ENCODE measurements at regions not wholly inside any gene's neighbourhood (a gene's known extent, or its start where the extent isn't known, plus 50 kb on each side); places are given as distances from the start of the nearest gene placed in this dataset.
"Not testable (repeated sequence)": the region's sequence is repeated elsewhere in the genome, so short reads cannot be mapped to it uniquely, and the experiment has no call there.

- H3K27ac Mint-ChIP-seq, result no peak overlapping the region
- ChIA-PET CTCF (no interaction called here), POLR2A (no interaction called here)
Observed at GRCh38 chr6:146914489-146915483, 289.4 kb upstream of the STXBP5 start.

GRCh38 chr6:146915671-146916127 is 288.5 kb upstream of the STXBP5 start:
- no peaks in the 10 kb centered on the region for H3K36me3 Mint-ChIP-seq (ENCODE audit: low read depth)
- CTCF ChIA-PET, result no interaction called here
- H3K27me3 Mint-ChIP-seq, result no peaks in the 10 kb centered on the region
- DNase-seq, result no peak
- POLR2A ChIA-PET, result no interaction called here
- no peak overlapping the region for H3K27ac Mint-ChIP-seq
- no peaks in the 10 kb centered on the region for H3K9me3 Mint-ChIP-seq
- H3K4me3 Mint-ChIP-seq, result no peak overlapping the region
- peaks cover 3% of the 10 kb centered on the region for H3K4me1 Mint-ChIP-seq

More at GRCh38 chr6:146914489-146915483, 289.4 kb upstream of the STXBP5 start:
- peaks cover 3% of the 10 kb centered on the region for H3K4me1 Mint-ChIP-seq
- H3K27me3 Mint-ChIP-seq, result no peaks in the 10 kb centered on the region
- no peak overlapping the region for H3K4me3 Mint-ChIP-seq
- no peaks in the 10 kb centered on the region for H3K36me3 Mint-ChIP-seq (ENCODE audit: low read depth)
- H3K9me3 Mint-ChIP-seq, result no peaks in the 10 kb centered on the region
- DNase-seq, result no peak

- Mint-ChIP-seq H3K4me1 (peaks cover 3% of the 10 kb centered on the region), H3K9me3 (no peaks in the 10 kb centered on the region), H3K27me3 (no peaks in the 10 kb centered on the region), H3K27ac (no peak overlapping the region), H3K36me3 (ENCODE audit: low read depth) (no peaks in the 10 kb centered on the region), H3K4me3 (no peak overlapping the region)
- DNase-seq, result no peak
- ChIA-PET POLR2A (interaction anchor here (0.6 kb wide), 1 partner anchor 102 kb away, joined by 3 read pairs; no protein-coding TSS in a partner anchor), CTCF (no interaction called here)
Observed at GRCh38 chr6:146916435-146917025, 287.7 kb upstream of the STXBP5 start.

GRCh38 chr6:146917182-146917581 is 287.0 kb upstream of the STXBP5 start:
- Mint-ChIP-seq H3K27me3 (no peaks in the 10 kb centered on the region), H3K4me1 (peaks cover 3% of the 10 kb centered on the region), H3K36me3 (ENCODE audit: low read depth) (no peaks in the 10 kb centered on the region), H3K9me3 (no peaks in the 10 kb centered on the region), H3K27ac (no peak overlapping the region), H3K4me3 (no peak overlapping the region)
- no peak for DNase-seq
- POLR2A ChIA-PET, result no interaction called here
- CTCF ChIA-PET, result interaction anchor here (0.7 kb wide), 1 partner anchor 196 kb away, joined by 3 read pairs; no protein-coding TSS in a partner anchor

- H3K9me3 Mint-ChIP-seq, result no peaks in the 10 kb centered on the region
- no peak overlapping the region for H3K27ac Mint-ChIP-seq
- ChIA-PET POLR2A (no interaction called here), CTCF (interaction anchor here (0.7 kb wide), 1 partner anchor 195 kb away, joined by 3 read pairs; no protein-coding TSS in a partner anchor)
- DNase-seq, result no peak
- no peaks in the 10 kb centered on the region for H3K27me3 Mint-ChIP-seq
- peaks cover 3% of the 10 kb centered on the region for H3K4me1 Mint-ChIP-seq
- H3K36me3 Mint-ChIP-seq (ENCODE audit: low read depth), result no peaks in the 10 kb centered on the region
- H3K4me3 Mint-ChIP-seq, result no peak overlapping the region
Observed at GRCh38 chr6:146917979-146918378, 286.2 kb upstream of the STXBP5 start.

GRCh38 chr6:146919017-146919416 is 285.2 kb upstream of the STXBP5 start:
- no peaks in the 10 kb centered on the region for H3K36me3 Mint-ChIP-seq (ENCODE audit: low read depth)
- POLR2A ChIA-PET, result no interaction called here

GRCh38 chr6:146923205-146923833 is 280.9 kb upstream of the STXBP5 start:
- Mint-ChIP-seq H3K9me3 (no peaks in the 10 kb centered on the region), H3K4me1 (no peaks in the 10 kb centered on the region), H3K36me3 (ENCODE audit: low read depth) (no peaks in the 10 kb centered on the region), H3K4me3 (no peak overlapping the region), H3K27ac (no peak overlapping the region), H3K27me3 (no peaks in the 10 kb centered on the region)
- ChIA-PET POLR2A (no interaction called here), CTCF (interaction anchor here (1.0 kb wide), 1 partner anchor 36 kb away, joined by 3 read pairs; no protein-coding TSS in a partner anchor)
- no peak for DNase-seq

More at GRCh38 chr6:146919017-146919416, 285.2 kb upstream of the STXBP5 start:
- no peaks in the 10 kb centered on the region for H3K9me3 Mint-ChIP-seq
- peaks cover 1% of the 10 kb centered on the region for H3K4me1 Mint-ChIP-seq
- no peaks in the 10 kb centered on the region for H3K27me3 Mint-ChIP-seq
- no peak for DNase-seq
- no peak overlapping the region for H3K27ac Mint-ChIP-seq
- CTCF ChIA-PET, result no interaction called here
- no peak overlapping the region for H3K4me3 Mint-ChIP-seq

- no peaks in the 10 kb centered on the region for H3K27me3 Mint-ChIP-seq
Observed at GRCh38 chr6:146925846-146926245, 278.4 kb upstream of the STXBP5 start.

GRCh38 chr6:146928503-146928902 is 275.7 kb upstream of the STXBP5 start:
- DNase-seq, result no peak
- H3K27me3 Mint-ChIP-seq, result no peaks in the 10 kb centered on the region
- no peak overlapping the region for H3K27ac Mint-ChIP-seq
- H3K36me3 Mint-ChIP-seq (ENCODE audit: low read depth), result no peaks in the 10 kb centered on the region
- no peaks in the 10 kb centered on the region for H3K4me1 Mint-ChIP-seq
- no peaks in the 10 kb centered on the region for H3K9me3 Mint-ChIP-seq
- POLR2A ChIA-PET, result no interaction called here
- CTCF ChIA-PET, result no interaction called here
- H3K4me3 Mint-ChIP-seq, result no peak overlapping the region

More at GRCh38 chr6:146925846-146926245, 278.4 kb upstream of the STXBP5 start:
- no peak for DNase-seq
- Mint-ChIP-seq H3K4me3 (no peak overlapping the region), H3K4me1 (no peaks in the 10 kb centered on the region), H3K36me3 (ENCODE audit: low read depth) (no peaks in the 10 kb centered on the region), H3K9me3 (no peaks in the 10 kb centered on the region), H3K27ac (no peak overlapping the region)
- ChIA-PET POLR2A (no interaction called here), CTCF (interaction anchor here (1.2 kb wide), 1 partner anchor 20 kb away, joined by 4 read pairs; no protein-coding TSS in a partner anchor)

- H3K27me3 Mint-ChIP-seq, result no peaks in the 10 kb centered on the region
- no peak overlapping the region for H3K27ac Mint-ChIP-seq
- CTCF ChIA-PET, result no interaction called here
- DNase-seq, result no peak
- no peaks in the 10 kb centered on the region for H3K4me1 Mint-ChIP-seq
- no peaks in the 10 kb centered on the region for H3K36me3 Mint-ChIP-seq (ENCODE audit: low read depth)
- H3K9me3 Mint-ChIP-seq, result no peaks in the 10 kb centered on the region
- POLR2A ChIA-PET, result no interaction called here
- H3K4me3 Mint-ChIP-seq, result no peak overlapping the region
Observed at GRCh38 chr6:146931214-146931613, 273.0 kb upstream of the STXBP5 start.

- POLR2A ChIA-PET, result no interaction called here
- CTCF ChIA-PET, result no interaction called here
- Mint-ChIP-seq H3K27me3 (no peaks in the 10 kb centered on the region), H3K36me3 (ENCODE audit: low read depth) (no peaks in the 10 kb centered on the region), H3K4me1 (no peaks in the 10 kb centered on the region), H3K9me3 (peaks cover 4% of the 10 kb centered on the region), H3K27ac (no peak overlapping the region), H3K4me3 (no peak overlapping the region)
- DNase-seq, result no peak
Observed at GRCh38 chr6:146937316-146937715, 266.9 kb upstream of the STXBP5 start.

- H3K27me3 Mint-ChIP-seq, result no peaks in the 10 kb centered on the region
- H3K9me3 Mint-ChIP-seq, result peaks cover 4% of the 10 kb centered on the region
- no peak overlapping the region for H3K27ac Mint-ChIP-seq
- no peak for DNase-seq
- H3K36me3 Mint-ChIP-seq (ENCODE audit: low read depth), result no peaks in the 10 kb centered on the region
- no peak overlapping the region for H3K4me3 Mint-ChIP-seq
- POLR2A ChIA-PET, result no interaction called here
- CTCF ChIA-PET, result no interaction called here
- H3K4me1 Mint-ChIP-seq, result no peaks in the 10 kb centered on the region
Observed at GRCh38 chr6:146938266-146938665, 266.0 kb upstream of the STXBP5 start.

GRCh38 chr6:146939456-146939855 is 264.8 kb upstream of the STXBP5 start:
- H3K27me3 Mint-ChIP-seq; DNase-seq; H3K27ac Mint-ChIP-seq; CTCF ChIA-PET; POLR2A ChIA-PET; H3K36me3 Mint-ChIP-seq (ENCODE audit: low read depth); H3K4me3 Mint-ChIP-seq; H3K9me3 Mint-ChIP-seq; H3K4me1 Mint-ChIP-seq: not testable (repeated sequence)

Data from activated CD4-positive, alpha-beta T cell treated with anti-CD3 and anti-CD28 coated beads, Interleukin-2, amount 10 ng/mL, durations not matched to agents 7 days and 5 days (primary cell).